ENCODE measurements at regions not wholly inside any gene's neighbourhood (a gene's known extent, or its start where the extent isn't known, plus 50 kb on each side); places are given as distances from the start of the nearest gene placed in this dataset.

DNA sequence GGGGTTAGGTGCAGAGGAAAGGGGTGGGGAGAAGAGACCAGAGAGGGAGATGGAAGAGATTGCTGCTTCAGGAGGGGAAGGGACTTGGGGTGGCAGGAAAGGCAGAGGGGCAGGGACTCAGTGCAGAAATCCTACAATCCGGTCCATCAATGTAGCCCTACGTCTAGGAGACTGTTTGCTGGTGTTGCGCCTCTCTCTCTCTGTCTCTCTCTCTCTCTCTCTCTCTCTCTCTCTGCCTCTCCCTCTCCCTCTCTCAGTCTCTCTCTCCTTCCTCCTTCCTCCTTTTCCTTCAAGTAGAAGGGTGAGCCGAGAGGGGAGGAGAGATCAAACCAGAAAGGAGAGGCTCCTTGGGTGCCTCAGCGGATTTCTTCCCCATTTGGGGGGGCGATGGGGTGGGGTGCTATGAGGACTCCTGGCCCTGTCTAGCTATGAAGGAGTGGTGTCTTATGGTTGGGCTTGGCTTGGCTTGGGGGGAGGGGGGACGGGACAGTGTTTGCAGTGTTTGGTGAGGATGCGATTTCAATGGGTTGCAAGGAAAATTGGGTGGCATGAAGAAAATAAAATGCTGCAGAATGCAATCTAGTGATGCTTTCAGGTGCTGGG, 181.2 kb downstream of the TBXT start:
- DNase-seq (ENCODE audit: low spot score): no peak

DNA sequence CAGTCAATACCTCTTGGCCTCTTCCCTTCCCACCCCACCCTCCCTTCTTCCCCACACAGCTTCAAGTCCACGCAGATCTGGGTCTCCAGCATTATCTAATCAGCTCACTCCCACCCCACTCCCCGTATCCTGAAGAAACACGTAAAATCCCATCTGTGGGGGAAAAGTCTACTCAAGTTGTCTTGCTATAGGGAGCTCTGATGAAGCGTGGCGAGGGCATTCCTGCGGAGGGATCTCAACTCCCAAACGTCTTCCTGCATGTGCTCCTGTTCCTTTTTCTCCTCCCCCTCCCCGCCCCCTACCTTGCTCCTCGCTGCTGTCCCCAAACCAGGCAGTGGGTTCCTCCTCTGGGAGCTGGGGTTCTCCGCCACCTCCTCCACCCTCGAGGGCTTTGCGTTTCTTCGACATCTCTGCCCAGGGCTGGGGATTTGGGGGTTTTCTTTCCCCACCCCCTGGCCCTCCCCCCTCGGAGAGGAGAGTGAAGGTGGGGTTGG, 181.8 kb downstream of the TBXT start:
- DNase-seq (ENCODE audit: low spot score): no peak

- DNase-seq (ENCODE audit: low spot score): no peak
Measured at GRCh38 chr6:165985281-165985805, 182.3 kb downstream of the TBXT start.

- DNase-seq (ENCODE audit: low spot score): no peak
Measured at GRCh38 chr6:165984729-165985275, 182.8 kb downstream of the TBXT start.

GRCh38 chr6:165983112-165984072, 184.3 kb downstream of the TBXT start:
- DNase-seq (ENCODE audit: low spot score): no peak

DNA sequence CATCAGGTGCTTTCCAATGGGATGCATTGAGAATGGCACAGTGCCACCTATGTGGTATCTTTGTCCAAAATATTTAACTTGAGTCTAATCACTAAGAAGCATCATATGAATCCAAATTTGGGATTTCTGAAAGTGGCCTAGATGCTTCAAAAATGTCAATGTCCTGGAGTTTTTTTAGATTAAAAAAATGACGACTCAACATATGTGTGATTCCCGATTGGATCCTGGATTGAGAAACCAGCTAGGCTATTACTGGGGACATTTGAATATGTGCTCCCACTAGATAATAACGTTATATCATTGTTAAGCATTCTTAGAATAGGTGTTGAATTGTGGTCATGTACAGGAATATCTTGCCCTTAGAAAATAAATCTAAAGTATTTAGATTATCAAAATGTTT, 189.2 kb downstream of the TBXT start:
- no peak for DNase-seq (ENCODE audit: low spot score)

- DNase-seq (ENCODE audit: low spot score): no peak
Measured at GRCh38 chr6:165976684-165977083, 191.0 kb downstream of the TBXT start.

DNA sequence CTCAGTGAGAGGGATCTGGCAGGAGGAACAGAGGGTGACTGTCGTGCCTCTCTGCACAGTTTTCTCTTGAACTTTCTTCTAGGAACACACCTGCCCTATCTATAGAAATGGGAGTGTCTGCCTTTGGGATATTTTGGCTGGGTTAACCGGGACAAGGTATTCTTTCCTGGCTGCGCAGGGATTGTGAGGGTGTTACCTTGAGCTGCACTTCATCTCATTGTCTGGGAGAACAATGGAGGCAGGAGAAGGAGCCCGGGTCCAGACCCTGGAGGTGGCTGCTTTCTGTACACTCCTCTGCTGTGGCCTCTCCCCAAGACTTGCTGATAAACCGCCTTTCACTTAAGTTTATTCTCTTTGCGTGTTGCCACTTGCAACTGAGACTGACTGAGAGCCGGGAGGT, 192.8 kb downstream of the TBXT start:
- no peak for DNase-seq (ENCODE audit: low spot score)

DNA sequence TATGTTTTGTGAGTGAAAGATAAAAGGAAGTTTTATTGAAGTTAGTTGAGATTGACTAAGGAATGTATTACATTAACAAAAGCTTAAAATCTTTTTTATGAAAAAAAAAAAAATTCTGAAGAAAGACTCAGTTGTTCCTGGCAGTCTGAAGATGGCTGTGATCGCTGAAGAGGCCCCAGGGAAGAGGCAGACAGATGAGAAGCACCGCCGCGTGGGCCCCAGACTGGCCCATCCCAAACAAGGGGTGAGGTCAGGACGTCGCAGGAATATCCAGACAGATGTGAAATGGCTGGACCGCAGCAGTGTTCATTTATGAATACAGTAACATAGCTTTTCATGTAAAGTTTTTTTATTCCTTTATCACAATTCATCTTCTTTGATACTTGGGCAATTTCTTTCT, 194.2 kb downstream of the TBXT start:
- no peak for DNase-seq (ENCODE audit: low spot score)

GRCh38 chr6:165972139-165972802, 195.4 kb downstream of the TBXT start:
- no peak for DNase-seq (ENCODE audit: low spot score)

- DNase-seq (ENCODE audit: low spot score): no peak
Measured at GRCh38 chr6:165971202-165971601, 196.4 kb downstream of the TBXT start.

DNA sequence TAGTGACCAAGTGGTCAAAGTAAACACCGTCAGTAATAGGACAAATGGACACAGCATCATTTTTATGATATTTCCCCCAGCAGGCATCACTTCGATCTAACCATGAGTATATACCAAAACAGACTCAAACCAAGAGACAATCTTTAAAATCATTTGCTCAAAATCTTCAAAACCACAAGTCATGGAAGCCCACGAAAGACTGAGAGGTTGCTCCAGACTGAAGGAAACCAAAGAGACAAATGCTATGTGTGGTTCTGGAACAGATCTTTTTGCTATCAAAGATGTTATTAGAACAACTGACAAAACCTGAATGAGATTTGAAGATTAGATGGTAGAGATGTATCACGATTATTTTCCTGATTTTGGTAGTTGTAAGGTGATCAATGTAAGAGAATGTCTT, 197.7 kb downstream of the TBXT start:
- DNase-seq (ENCODE audit: low spot score): no peak

- no peak for DNase-seq (ENCODE audit: low spot score)
Measured at GRCh38 chr6:165969184-165969583, 198.5 kb downstream of the TBXT start.

GRCh38 chr6:165968408-165968807, 199.2 kb downstream of the TBXT start:
- no peak for DNase-seq (ENCODE audit: low spot score)

- no peak for DNase-seq (ENCODE audit: low spot score)
Measured at GRCh38 chr6:165967810-165968407, 199.7 kb downstream of the TBXT start.

- no peak for DNase-seq (ENCODE audit: low spot score)
Measured at GRCh38 chr6:165963750-165964149, 203.9 kb downstream of the TBXT start.

GRCh38 chr6:165962366-165962765, 205.3 kb downstream of the TBXT start:
- no peak for DNase-seq (ENCODE audit: low spot score)

DNA sequence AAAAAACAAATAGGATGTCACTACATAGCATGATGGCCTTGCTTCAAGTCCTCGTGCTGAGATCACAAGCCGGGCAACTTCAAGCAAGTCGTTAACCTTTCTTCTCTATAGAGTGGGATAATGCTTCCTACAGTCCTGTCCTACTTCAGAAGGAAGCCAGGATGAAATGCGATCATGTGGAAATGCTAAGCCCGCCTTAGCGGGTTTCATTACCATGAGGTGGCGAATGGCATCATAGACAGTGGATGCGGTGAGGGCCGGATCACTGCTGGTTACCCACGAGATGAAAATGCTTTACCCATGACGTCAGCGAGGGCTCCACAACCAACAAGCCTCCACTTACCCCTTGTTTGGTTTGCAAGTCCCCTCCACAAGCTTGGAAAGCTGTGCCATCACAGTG, 206.4 kb downstream of the TBXT start:
- no peak for DNase-seq (ENCODE audit: low spot score)

DNA sequence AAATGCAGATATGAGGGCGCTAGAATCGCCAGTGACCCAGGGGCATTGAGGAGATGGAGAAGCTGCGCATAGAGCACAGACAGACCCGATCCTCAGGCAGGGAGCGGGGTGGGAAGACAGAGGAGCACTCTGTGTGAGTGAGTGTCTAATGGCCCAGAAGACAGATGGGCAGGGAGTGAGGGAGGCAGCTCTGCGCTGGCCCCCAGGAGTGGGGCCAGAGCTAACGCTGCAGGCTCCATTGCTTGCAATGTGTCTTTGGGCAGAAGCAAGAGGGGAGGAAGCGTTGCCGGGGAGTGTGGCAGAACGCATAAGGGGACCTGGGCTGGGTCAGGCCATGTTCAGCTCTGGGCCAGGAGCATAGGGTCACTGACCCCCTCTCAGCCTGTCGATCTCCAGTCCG, 207.0 kb downstream of the TBXT start:
- no peak for DNase-seq (ENCODE audit: low spot score)

- no peak for DNase-seq (ENCODE audit: low spot score)
Measured at GRCh38 chr6:165959627-165960026, 208.0 kb downstream of the TBXT start.

DNA sequence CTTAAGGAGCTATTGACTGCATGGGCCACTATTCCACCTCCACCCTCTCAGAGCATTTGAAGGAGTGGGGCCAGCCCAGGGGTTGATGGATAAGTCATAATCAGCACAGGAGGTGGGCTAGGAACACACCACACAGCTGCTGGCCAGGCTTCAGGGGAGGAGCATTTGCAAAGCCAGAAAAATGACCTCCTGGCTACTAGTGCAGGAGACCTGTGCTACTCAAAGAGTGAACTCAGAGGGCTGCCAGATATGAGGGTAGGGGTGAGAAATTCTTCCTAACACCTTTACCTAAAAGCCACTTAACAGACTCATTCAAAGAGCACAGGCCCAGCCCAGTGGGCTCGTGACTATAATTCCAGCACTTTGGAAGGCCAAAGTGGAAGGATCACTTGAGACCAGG, 210.8 kb downstream of the TBXT start:
- no peak for DNase-seq (ENCODE audit: low spot score)

DNA sequence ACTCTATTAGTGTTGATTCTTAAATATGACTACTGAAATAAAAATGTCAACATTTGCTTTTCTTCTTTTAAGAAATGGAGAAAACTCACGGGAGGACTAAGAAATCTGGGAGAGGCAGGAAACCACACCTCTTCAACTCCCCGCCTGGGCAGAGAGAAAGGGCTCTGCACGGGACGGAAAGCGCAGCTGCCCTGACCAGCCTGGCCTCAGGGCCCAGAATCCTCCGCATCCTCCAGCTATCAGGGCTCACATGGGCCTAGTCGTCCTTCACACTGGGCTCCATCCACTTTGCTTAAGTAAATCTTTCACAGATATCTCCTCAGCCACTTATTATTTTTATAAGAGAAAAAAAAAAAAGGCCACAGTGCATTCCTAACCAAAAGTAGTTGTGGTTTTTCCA, 215.1 kb downstream of the TBXT start:
- DNase-seq (ENCODE audit: low spot score): no peak

Measured in H4 (cell line).